ENCODE measurements at regions not wholly inside any gene's neighbourhood (a gene's known extent, or its start where the extent isn't known, plus 50 kb on each side); places are given as distances from the start of the nearest gene placed in this dataset.

DNA sequence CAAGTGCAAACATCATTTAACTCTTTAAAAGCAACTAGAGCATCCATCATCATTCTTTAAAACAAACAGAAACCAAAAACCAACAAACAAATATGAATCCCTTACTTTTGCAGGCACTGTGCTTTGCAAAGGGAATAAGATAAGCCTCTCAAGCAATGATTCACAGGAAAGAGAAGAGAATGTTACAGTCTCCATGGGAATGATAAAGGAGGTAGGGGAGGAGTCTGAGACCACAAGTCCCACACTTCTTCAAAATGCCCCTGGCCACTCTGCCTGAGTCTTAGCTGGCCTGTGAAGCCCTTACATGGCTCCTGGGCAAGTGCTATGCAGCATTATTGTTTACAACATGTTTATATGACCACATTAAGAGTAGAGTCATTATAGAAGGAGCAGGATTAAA, 257.7 kb upstream of the MARCKS start:
- TF ChIP-seq, protein P1, sequence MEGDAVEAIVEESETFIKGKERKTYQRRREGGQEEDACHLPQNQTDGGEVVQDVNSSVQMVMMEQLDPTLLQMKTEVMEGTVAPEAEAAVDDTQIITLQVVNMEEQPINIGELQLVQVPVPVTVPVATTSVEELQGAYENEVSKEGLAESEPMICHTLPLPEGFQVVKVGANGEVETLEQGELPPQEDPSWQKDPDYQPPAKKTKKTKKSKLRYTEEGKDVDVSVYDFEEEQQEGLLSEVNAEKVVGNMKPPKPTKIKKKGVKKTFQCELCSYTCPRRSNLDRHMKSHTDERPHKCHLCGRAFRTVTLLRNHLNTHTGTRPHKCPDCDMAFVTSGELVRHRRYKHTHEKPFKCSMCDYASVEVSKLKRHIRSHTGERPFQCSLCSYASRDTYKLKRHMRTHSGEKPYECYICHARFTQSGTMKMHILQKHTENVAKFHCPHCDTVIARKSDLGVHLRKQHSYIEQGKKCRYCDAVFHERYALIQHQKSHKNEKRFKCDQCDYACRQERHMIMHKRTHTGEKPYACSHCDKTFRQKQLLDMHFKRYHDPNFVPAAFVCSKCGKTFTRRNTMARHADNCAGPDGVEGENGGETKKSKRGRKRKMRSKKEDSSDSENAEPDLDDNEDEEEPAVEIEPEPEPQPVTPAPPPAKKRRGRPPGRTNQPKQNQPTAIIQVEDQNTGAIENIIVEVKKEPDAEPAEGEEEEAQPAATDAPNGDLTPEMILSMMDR (IDR thresholded peaks at IDR 0.05): no peak
- no peak for TF ChIP-seq POLR2AphosphoS5 (IDR thresholded peaks at IDR 0.05; ENCODE audit: low read depth, low read length)
- TF ChIP-seq, protein P2, sequence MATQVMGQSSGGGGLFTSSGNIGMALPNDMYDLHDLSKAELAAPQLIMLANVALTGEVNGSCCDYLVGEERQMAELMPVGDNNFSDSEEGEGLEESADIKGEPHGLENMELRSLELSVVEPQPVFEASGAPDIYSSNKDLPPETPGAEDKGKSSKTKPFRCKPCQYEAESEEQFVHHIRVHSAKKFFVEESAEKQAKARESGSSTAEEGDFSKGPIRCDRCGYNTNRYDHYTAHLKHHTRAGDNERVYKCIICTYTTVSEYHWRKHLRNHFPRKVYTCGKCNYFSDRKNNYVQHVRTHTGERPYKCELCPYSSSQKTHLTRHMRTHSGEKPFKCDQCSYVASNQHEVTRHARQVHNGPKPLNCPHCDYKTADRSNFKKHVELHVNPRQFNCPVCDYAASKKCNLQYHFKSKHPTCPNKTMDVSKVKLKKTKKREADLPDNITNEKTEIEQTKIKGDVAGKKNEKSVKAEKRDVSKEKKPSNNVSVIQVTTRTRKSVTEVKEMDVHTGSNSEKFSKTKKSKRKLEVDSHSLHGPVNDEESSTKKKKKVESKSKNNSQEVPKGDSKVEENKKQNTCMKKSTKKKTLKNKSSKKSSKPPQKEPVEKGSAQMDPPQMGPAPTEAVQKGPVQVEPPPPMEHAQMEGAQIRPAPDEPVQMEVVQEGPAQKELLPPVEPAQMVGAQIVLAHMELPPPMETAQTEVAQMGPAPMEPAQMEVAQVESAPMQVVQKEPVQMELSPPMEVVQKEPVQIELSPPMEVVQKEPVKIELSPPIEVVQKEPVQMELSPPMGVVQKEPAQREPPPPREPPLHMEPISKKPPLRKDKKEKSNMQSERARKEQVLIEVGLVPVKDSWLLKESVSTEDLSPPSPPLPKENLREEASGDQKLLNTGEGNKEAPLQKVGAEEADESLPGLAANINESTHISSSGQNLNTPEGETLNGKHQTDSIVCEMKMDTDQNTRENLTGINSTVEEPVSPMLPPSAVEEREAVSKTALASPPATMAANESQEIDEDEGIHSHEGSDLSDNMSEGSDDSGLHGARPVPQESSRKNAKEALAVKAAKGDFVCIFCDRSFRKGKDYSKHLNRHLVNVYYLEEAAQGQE (IDR thresholded peaks at IDR 0.05; ENCODE audit: insufficient read depth in 1 of 2, low read depth in 2 of 2, low read length in 1 of 2): no peak
- no peak for TF ChIP-seq SIN3A (IDR thresholded peaks at IDR 0.05; ENCODE audit: borderline replicate concordance, insufficient read depth, low read depth, low read length)
